ENCODE measurements at regions not wholly inside any gene's neighbourhood (a gene's known extent, or its start where the extent isn't known, plus 50 kb on each side); places are given as distances from the start of the nearest gene placed in this dataset.
"Not testable (repeated sequence)": the region's sequence is repeated elsewhere in the genome, so short reads cannot be mapped to it uniquely, and the experiment has no call there.

GRCh38 chr2:21782866-21783265 lies 659.1 kb downstream of the TDRD15 start:
- no peak for DNase-seq (ENCODE audit: low read depth)

GRCh38 chr2:21787941-21788340 lies 664.2 kb downstream of the TDRD15 start:
- no peak for DNase-seq (ENCODE audit: low read depth)

GRCh38 chr2:21790311-21790710 lies 666.5 kb downstream of the TDRD15 start:
- not testable (repeated sequence) for DNase-seq (ENCODE audit: low read depth)

- DNase-seq (ENCODE audit: low read depth), result no peak
Measured at GRCh38 chr2:21792571-21792970, 668.8 kb downstream of the TDRD15 start.

- no peak for DNase-seq (ENCODE audit: low read depth)
Measured at GRCh38 chr2:21793461-21793860, 669.7 kb downstream of the TDRD15 start.

GRCh38 chr2:21794611-21795010 lies 670.8 kb downstream of the TDRD15 start:
- no peak for DNase-seq (ENCODE audit: low read depth)

- no peak for DNase-seq (ENCODE audit: low read depth)
Measured at GRCh38 chr2:21800356-21800755, 676.6 kb downstream of the TDRD15 start.

- DNase-seq (ENCODE audit: low read depth), result no peak
Measured at GRCh38 chr2:21803550-21803949, 679.8 kb downstream of the TDRD15 start.

GRCh38 chr2:21804151-21804550 lies 680.4 kb downstream of the TDRD15 start:
- DNase-seq (ENCODE audit: low read depth), result no peak

- DNase-seq (ENCODE audit: low read depth), result no peak
Measured at GRCh38 chr2:21811541-21811940, 687.8 kb downstream of the TDRD15 start.

- no peak for DNase-seq (ENCODE audit: low read depth)
Measured at GRCh38 chr2:21812766-21813165, 689.0 kb downstream of the TDRD15 start.

- no peak for DNase-seq (ENCODE audit: low read depth)
Measured at GRCh38 chr2:21814588-21815149, 690.9 kb downstream of the TDRD15 start.

GRCh38 chr2:21818212-21818795 lies 694.5 kb downstream of the TDRD15 start:
- no peak for DNase-seq (ENCODE audit: low read depth)

- no peak for DNase-seq (ENCODE audit: low read depth)
Measured at GRCh38 chr2:21819454-21819853, 695.7 kb downstream of the TDRD15 start.

GRCh38 chr2:21820271-21820670 lies 696.5 kb downstream of the TDRD15 start:
- no peak for DNase-seq (ENCODE audit: low read depth)

GRCh38 chr2:21821672-21822227 lies 698.0 kb downstream of the TDRD15 start:
- no peak for DNase-seq (ENCODE audit: low read depth)

GRCh38 chr2:21822505-21822904 lies 698.7 kb downstream of the TDRD15 start:
- no peak for DNase-seq (ENCODE audit: low read depth)

GRCh38 chr2:21833767-21834166 lies 710.0 kb downstream of the TDRD15 start:
- no peak for DNase-seq (ENCODE audit: low read depth)

GRCh38 chr2:21836261-21836660 lies 712.5 kb downstream of the TDRD15 start:
- no peak for DNase-seq (ENCODE audit: low read depth)

- no peak for DNase-seq (ENCODE audit: low read depth)
Measured at GRCh38 chr2:21836719-21837118, 713.0 kb downstream of the TDRD15 start.

- no peak for DNase-seq (ENCODE audit: low read depth)
Measured at GRCh38 chr2:21837168-21837960, 713.6 kb downstream of the TDRD15 start.

- no peak for DNase-seq (ENCODE audit: low read depth)
Measured at GRCh38 chr2:21841341-21841740, 717.6 kb downstream of the TDRD15 start.

- not testable (repeated sequence) for DNase-seq (ENCODE audit: low read depth)
Measured at GRCh38 chr2:21850367-21850766, 726.6 kb downstream of the TDRD15 start.

Data from activated T-cell treated with anti-CD3 and anti-CD28 coated beads for 24 hours (primary cell).